ENCODE measurements at regions not wholly inside any gene's neighbourhood (a gene's known extent, or its start where the extent isn't known, plus 50 kb on each side); places are given as distances from the start of the nearest gene placed in this dataset.
"Not testable (repeated sequence)": the region's sequence is repeated elsewhere in the genome, so short reads cannot be mapped to it uniquely, and the experiment has no call there.

GRCh38 chr5:51661646-51662265, 278.5 kb downstream of the ISL1 start:
- DNase-seq: no peak

- no peak for DNase-seq
Observed at GRCh38 chr5:51664491-51665250, 281.4 kb downstream of the ISL1 start.

GRCh38 chr5:51665251-51665593, 282.0 kb downstream of the ISL1 start:
- DNase-seq: no peak

- no peak for DNase-seq
Observed at GRCh38 chr5:51669095-51669494, 285.8 kb downstream of the ISL1 start.

- no peak for DNase-seq
Observed at GRCh38 chr5:51678330-51678729, 295.1 kb downstream of the ISL1 start.

- no peak for DNase-seq
Observed at GRCh38 chr5:51679286-51679685, 296.0 kb downstream of the ISL1 start.

- DNase-seq: no peak
Observed at GRCh38 chr5:51684794-51685355, 301.6 kb downstream of the ISL1 start.

GRCh38 chr5:51685419-51685818, 302.2 kb downstream of the ISL1 start:
- no peak for DNase-seq

GRCh38 chr5:51686622-51687021, 303.4 kb downstream of the ISL1 start:
- DNase-seq: peak; percentile 45

GRCh38 chr5:51691538-51692079, 308.4 kb downstream of the ISL1 start:
- no peak for DNase-seq

GRCh38 chr5:51694826-51695225, 311.6 kb downstream of the ISL1 start:
- no peak for DNase-seq

GRCh38 chr5:51696122-51696521, 312.9 kb downstream of the ISL1 start:
- no peak for DNase-seq

GRCh38 chr5:51702046-51702445, 318.8 kb downstream of the ISL1 start:
- DNase-seq: not testable (repeated sequence)

- DNase-seq: no peak
Observed at GRCh38 chr5:51712201-51712600, 329.0 kb downstream of the ISL1 start.

- not testable (repeated sequence) for DNase-seq
Observed at GRCh38 chr5:51715445-51715844, 332.2 kb downstream of the ISL1 start.

- DNase-seq: no peak
Observed at GRCh38 chr5:51731421-51732029, 348.3 kb downstream of the ISL1 start.

- DNase-seq: no peak
Observed at GRCh38 chr5:51732304-51732703, 349.1 kb downstream of the ISL1 start.

GRCh38 chr5:51734677-51735076, 351.4 kb downstream of the ISL1 start:
- no peak for DNase-seq

- peak; percentile 20 for DNase-seq
Observed at GRCh38 chr5:51746023-51746422, 362.8 kb downstream of the ISL1 start.

- no peak for DNase-seq
Observed at GRCh38 chr5:51748647-51749046, 365.4 kb downstream of the ISL1 start.

Measured in NCI-H748 treated with DMSO at 0.1 percent for 48 hours (cell line).